ENCODE measurements at regions not wholly inside any gene's neighbourhood (a gene's known extent, or its start where the extent isn't known, plus 50 kb on each side); places are given as distances from the start of the nearest gene placed in this dataset.

DNA sequence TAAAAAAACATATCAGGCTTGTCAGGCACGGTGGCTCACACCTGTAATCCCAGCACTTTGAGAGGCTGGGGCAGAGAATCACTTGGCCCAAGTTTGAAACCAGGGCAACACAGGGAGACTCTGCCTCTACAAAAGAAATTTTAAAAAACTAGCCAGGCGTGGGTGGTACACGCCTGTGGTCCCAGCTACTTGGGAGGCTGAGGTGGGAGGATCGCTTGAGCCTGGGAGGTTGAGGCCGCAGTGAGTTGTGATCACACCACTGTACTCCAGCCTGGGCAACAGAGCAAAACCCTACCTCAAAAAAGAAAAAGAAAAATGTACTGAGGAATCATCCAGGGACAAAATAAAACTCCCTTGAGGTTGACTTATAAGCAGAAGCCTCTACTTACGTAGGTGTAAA, 149.9 kb upstream of the KLF14 start:
- Histone ChIP-seq H3K36me3 (ENCODE audit: insufficient read depth, low read length) (peaks cover 86% of the 10 kb centered on the region), H3K9me3 (ENCODE audit: control insufficient read depth in 1 of 2, insufficient read depth in 1 of 2, low read length in 2 of 2) (no peaks in the 10 kb centered on the region), H3K4me3 (ENCODE audit: low read length) (no peak overlapping the region), H3K27me3 (ENCODE audit: control insufficient read depth in 1 of 2, insufficient read depth in 2 of 2, low read length in 2 of 2) (no peaks in the 10 kb centered on the region), H3K4me1 (ENCODE audit: insufficient read depth, low read length) (peaks cover 7% of the 10 kb centered on the region), H3K27ac (ENCODE audit: low read depth in 1 of 2, low read length in 2 of 2) (no peak overlapping the region)
- Mint-ChIP-seq H3K4me1 (ENCODE audit: low read depth) (peaks cover 30% of the 10 kb centered on the region), H3K36me3 (ENCODE audit: low read depth) (peaks cover 90% of the 10 kb centered on the region), H3K4me3 (no peak overlapping the region), H3K27ac (no peak overlapping the region), H3K27me3 (no peaks in the 10 kb centered on the region), H3K9me3 (no peaks in the 10 kb centered on the region)
- ChIA-PET CTCF (interaction anchor here (1.6 to 3.0 kb wide), 2 partner anchors 13 to 157 kb away, joined by 4 to 11 read pairs; no protein-coding TSS in a partner anchor), POLR2A (no interaction called here)
- DNase-seq, result no peak
- TF ChIP-seq, protein P1, sequence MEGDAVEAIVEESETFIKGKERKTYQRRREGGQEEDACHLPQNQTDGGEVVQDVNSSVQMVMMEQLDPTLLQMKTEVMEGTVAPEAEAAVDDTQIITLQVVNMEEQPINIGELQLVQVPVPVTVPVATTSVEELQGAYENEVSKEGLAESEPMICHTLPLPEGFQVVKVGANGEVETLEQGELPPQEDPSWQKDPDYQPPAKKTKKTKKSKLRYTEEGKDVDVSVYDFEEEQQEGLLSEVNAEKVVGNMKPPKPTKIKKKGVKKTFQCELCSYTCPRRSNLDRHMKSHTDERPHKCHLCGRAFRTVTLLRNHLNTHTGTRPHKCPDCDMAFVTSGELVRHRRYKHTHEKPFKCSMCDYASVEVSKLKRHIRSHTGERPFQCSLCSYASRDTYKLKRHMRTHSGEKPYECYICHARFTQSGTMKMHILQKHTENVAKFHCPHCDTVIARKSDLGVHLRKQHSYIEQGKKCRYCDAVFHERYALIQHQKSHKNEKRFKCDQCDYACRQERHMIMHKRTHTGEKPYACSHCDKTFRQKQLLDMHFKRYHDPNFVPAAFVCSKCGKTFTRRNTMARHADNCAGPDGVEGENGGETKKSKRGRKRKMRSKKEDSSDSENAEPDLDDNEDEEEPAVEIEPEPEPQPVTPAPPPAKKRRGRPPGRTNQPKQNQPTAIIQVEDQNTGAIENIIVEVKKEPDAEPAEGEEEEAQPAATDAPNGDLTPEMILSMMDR (IDR thresholded peaks at IDR 0.05), result no peak
- intact Hi-C loops (cut with DNase I, micrococcal nuclease), result no loop called here
- ATAC-seq (ENCODE audit: poor library complexity), result no peak

DNA sequence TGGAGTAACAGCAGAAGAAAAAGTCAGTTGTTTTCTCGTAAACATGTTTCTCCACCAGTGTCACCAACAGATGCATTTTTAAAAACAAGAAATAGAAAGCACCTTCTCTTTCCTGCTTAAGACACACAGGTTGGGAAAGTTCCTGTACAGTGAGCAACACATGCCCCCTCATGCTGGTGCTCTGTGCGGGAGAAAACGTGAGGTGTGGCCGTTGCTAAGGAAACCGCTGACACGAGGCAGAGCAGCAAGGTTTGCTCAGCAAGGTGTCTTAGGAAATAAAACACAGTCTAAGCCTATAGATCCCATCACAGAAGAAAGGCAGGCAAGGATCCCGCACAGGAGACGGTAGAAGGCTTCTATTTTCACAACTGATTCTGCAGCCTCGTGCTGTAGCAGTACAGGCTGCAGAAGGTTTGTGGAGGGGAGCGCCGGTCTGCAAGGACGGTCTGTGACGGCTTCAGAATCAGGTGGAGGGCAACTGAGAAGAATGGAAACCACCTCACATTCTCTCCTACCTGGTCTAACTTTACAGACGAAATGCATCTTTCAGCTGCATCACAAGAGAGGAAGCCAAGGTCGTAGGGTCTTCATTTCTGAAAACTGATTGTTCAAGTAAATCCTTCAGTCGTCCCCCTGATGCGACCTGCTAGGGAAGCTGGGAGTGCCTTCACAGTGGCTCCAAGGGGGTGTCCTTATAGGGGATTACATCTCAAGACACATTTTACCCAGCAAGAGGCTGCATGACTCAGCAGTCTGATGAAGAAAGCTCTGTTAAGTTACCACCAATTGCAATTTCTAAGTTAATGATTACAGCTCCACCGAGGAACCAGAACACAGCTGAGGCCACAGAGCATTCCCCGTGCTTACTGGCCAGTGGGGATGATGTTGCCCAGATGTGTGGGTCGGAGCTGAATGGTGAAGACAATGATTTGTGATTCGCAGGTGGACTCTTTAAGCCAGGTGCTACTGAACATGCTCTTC, 150.7 kb upstream of the KLF14 start:
- ChIA-PET POLR2A (no interaction called here), CTCF (interaction anchor here (1.3 to 1.6 kb wide), 2 partner anchors 12 to 156 kb away, joined by 4 to 9 read pairs; no protein-coding TSS in a partner anchor)
- intact Hi-C loops (cut with DNase I, micrococcal nuclease), result no loop called here
- no peaks in the 10 kb centered on the region for H3K27me3 ChIP-seq (ENCODE audit: control insufficient read depth in 1 of 2, insufficient read depth in 2 of 2, low read length in 2 of 2)
- Mint-ChIP-seq H3K4me3 (no peak overlapping the region), H3K27ac (no peak overlapping the region), H3K36me3 (ENCODE audit: low read depth) (peaks cover 84% of the 10 kb centered on the region), H3K27me3 (no peaks in the 10 kb centered on the region), H3K4me1 (ENCODE audit: low read depth) (peaks cover 28% of the 10 kb centered on the region), H3K9me3 (no peaks in the 10 kb centered on the region)
- ATAC-seq (ENCODE audit: poor library complexity), result no peak
- H3K36me3 ChIP-seq (ENCODE audit: insufficient read depth, low read length), result peaks cover 87% of the 10 kb centered on the region
- no peak overlapping the region for H3K27ac ChIP-seq (ENCODE audit: low read depth in 1 of 2, low read length in 2 of 2)
- no peaks in the 10 kb centered on the region for H3K9me3 ChIP-seq (ENCODE audit: control insufficient read depth in 1 of 2, insufficient read depth in 1 of 2, low read length in 2 of 2)
- peak in 1 of 14 experiments; percentile 22 for DNase-seq
- H3K4me3 ChIP-seq (ENCODE audit: low read length), result no peak overlapping the region
- TF ChIP-seq, protein P1 (IDR thresholded peaks at IDR 0.05), result no peak
- H3K4me1 ChIP-seq (ENCODE audit: insufficient read depth, low read length), result peaks cover 12% of the 10 kb centered on the region

DNA sequence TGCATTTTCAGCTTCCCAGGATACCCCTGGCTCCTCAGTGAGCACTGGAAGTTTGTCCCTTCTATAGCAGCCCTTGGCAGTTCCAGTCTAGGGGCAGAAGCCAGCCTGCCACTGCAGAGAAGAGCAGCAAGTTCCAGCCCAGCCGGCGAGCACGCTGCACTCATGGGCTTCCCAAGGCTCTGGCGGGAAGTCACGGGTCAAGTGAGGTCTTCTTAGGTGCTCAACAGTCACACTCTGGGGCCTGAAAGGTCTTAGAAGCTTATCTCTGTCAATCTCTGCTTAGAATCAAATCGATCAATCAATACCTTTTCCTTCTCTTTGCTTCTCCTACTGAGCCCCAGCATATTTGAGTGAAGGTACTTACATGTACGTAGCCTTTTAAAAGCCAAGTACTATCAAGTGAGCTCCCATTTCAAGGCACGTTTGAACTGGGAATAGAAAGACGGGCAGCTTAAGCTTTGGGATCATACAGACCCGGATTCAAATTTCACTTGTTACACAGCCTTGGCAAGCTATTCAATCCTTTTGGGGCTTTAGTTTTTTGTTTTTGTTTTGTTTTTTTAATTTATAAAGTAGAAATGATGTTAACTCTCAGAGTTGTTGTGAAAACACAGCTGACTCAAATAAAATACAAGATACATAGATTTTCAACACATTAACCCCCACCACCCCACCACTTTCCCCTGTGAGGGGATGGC, 152.6 kb upstream of the KLF14 start:
- Mint-ChIP-seq H3K9me3 (no peaks in the 10 kb centered on the region), H3K4me1 (ENCODE audit: low read depth) (peaks cover 25% of the 10 kb centered on the region), H3K4me3 (no peak overlapping the region), H3K27me3 (no peaks in the 10 kb centered on the region), H3K36me3 (ENCODE audit: low read depth) (peaks cover 91% of the 10 kb centered on the region), H3K27ac (no peak overlapping the region)
- Histone ChIP-seq H3K27me3 (ENCODE audit: control insufficient read depth in 1 of 2, insufficient read depth in 2 of 2, low read length in 2 of 2) (no peaks in the 10 kb centered on the region), H3K4me3 (ENCODE audit: low read length) (no peak overlapping the region), H3K27ac (ENCODE audit: low read depth in 1 of 2, low read length in 2 of 2) (no peak overlapping the region), H3K9me3 (ENCODE audit: control insufficient read depth in 1 of 2, insufficient read depth in 1 of 2, low read length in 2 of 2) (no peaks in the 10 kb centered on the region), H3K36me3 (ENCODE audit: insufficient read depth, low read length) (peaks cover 93% of the 10 kb centered on the region), H3K4me1 (ENCODE audit: insufficient read depth, low read length) (peaks cover 13% of the 10 kb centered on the region)
- ChIA-PET CTCF (interaction anchor here (1.1 kb wide), 1 partner anchor 10 kb away, joined by 4 read pairs; no protein-coding TSS in a partner anchor), POLR2A (no interaction called here)
- TF ChIP-seq, protein P1 (IDR thresholded peaks at IDR 0.05), result no peak
- intact Hi-C loops (cut with DNase I, micrococcal nuclease), result no loop called here
- no peak for DNase-seq
- ATAC-seq (ENCODE audit: poor library complexity), result no peak
